ENCODE measurements at regions not wholly inside any gene's neighbourhood (a gene's known extent, or its start where the extent isn't known, plus 50 kb on each side); places are given as distances from the start of the nearest gene placed in this dataset.

DNA sequence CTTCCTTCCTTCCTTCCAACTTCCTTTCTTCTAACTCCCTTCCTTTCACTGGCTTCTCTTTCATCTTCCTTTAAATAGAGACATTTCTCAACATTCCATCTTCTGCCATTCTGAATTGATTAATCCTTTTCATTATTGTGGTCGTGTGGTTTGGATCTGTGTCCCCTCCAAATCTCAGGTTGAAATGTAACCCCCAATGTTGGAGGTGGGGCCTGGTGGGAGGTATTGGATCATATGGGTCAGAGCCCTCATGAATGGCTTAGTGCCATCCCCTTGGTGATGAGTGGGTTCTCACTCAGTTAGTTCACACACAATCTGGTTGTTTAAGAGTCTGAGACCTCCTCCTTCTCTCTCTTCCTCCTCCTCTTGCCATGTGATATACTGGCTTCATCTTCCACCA is 130.9 kb upstream of the SV2C start:
- DNase-seq, result no peak
- TF ChIP-seq, protein P1, sequence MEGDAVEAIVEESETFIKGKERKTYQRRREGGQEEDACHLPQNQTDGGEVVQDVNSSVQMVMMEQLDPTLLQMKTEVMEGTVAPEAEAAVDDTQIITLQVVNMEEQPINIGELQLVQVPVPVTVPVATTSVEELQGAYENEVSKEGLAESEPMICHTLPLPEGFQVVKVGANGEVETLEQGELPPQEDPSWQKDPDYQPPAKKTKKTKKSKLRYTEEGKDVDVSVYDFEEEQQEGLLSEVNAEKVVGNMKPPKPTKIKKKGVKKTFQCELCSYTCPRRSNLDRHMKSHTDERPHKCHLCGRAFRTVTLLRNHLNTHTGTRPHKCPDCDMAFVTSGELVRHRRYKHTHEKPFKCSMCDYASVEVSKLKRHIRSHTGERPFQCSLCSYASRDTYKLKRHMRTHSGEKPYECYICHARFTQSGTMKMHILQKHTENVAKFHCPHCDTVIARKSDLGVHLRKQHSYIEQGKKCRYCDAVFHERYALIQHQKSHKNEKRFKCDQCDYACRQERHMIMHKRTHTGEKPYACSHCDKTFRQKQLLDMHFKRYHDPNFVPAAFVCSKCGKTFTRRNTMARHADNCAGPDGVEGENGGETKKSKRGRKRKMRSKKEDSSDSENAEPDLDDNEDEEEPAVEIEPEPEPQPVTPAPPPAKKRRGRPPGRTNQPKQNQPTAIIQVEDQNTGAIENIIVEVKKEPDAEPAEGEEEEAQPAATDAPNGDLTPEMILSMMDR (IDR thresholded peaks at IDR 0.05; ENCODE audit: low read depth, low read length, missing control alignments), result no peak
- in situ Hi-C loops (cut with HindIII; ENCODE audit: low pct_ligation_motif_present, low sequenced_read_pairs), result no loop called here

GRCh38 chr5:75951716-75952115 is 131.5 kb upstream of the SV2C start:
- TF ChIP-seq, protein P1 (IDR thresholded peaks at IDR 0.05; ENCODE audit: low read depth, low read length, missing control alignments), result no peak
- in situ Hi-C loops (cut with HindIII; ENCODE audit: low pct_ligation_motif_present, low sequenced_read_pairs), result no loop called here

More for the DNA sequence above, 130.9 kb upstream of the SV2C start:
- no peak overlapping the region for H3K27ac ChIP-seq
- no peak overlapping the region for H3K4me3 ChIP-seq (ENCODE audit: low read depth, low read length)
- no peaks in the 10 kb centered on the region for H3K27me3 ChIP-seq (replicated peaks)
- H3K36me3 ChIP-seq (replicated peaks), result no peaks in the 10 kb centered on the region

DNA sequence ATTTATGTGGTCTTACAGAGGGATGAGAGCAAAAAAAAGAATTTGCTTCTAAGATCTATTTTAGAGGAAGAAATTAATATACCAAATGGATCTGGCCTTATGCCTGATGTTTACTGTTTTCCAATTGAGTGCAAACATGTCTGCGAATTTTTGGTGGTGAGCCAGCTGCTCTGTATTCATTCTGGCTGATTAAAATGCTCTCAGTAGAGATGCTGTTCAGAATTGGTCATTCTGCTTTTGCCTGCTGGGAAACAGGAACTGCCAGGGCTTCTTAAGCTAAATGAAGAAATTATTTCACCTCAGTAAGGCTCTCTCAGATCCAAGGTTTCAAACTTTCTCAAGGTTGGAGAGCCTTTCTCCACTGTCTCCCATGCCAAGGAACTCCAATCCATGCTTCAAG is 132.0 kb upstream of the SV2C start:
- TF ChIP-seq, protein P1 (IDR thresholded peaks at IDR 0.05; ENCODE audit: low read depth, low read length, missing control alignments), result no peak
- H3K4me3 ChIP-seq (ENCODE audit: low read depth, low read length), result no peak overlapping the region
- no peak overlapping the region for H3K27ac ChIP-seq
- in situ Hi-C loops (cut with HindIII; ENCODE audit: low pct_ligation_motif_present, low sequenced_read_pairs), result no loop called here
- no peaks in the 10 kb centered on the region for H3K27me3 ChIP-seq (replicated peaks)
- H3K36me3 ChIP-seq (replicated peaks), result no peaks in the 10 kb centered on the region
- DNase-seq, result no peak

More at GRCh38 chr5:75951716-75952115, 131.5 kb upstream of the SV2C start:
- DNase-seq, result no peak
- Histone ChIP-seq H3K36me3 (replicated peaks) (no peaks in the 10 kb centered on the region), H3K27ac (no peak overlapping the region), H3K27me3 (replicated peaks) (no peaks in the 10 kb centered on the region), H3K4me3 (ENCODE audit: low read depth, low read length) (no peak overlapping the region)

GRCh38 chr5:75948438-75948837 is 134.7 kb upstream of the SV2C start:
- in situ Hi-C loops (cut with HindIII; ENCODE audit: low pct_ligation_motif_present, low sequenced_read_pairs), result no loop called here
- DNase-seq, result no peak
- TF ChIP-seq, protein P1 (IDR thresholded peaks at IDR 0.05; ENCODE audit: low read depth, low read length, missing control alignments), result no peak
- no peak overlapping the region for H3K27ac ChIP-seq
- no peaks in the 10 kb centered on the region for H3K27me3 ChIP-seq (replicated peaks)
- H3K4me3 ChIP-seq (ENCODE audit: low read depth, low read length), result no peak overlapping the region
- H3K36me3 ChIP-seq (replicated peaks), result no peaks in the 10 kb centered on the region

- Histone ChIP-seq H3K27me3 (replicated peaks) (no peaks in the 10 kb centered on the region), H3K4me3 (ENCODE audit: low read depth, low read length) (no peak overlapping the region), H3K27ac (no peak overlapping the region), H3K36me3 (replicated peaks) (no peaks in the 10 kb centered on the region)
- in situ Hi-C loops (cut with HindIII; ENCODE audit: low pct_ligation_motif_present, low sequenced_read_pairs), result no loop called here
- TF ChIP-seq, protein P1 (IDR thresholded peaks at IDR 0.05; ENCODE audit: low read depth, low read length, missing control alignments), result no peak
- no peak for DNase-seq
Measured at GRCh38 chr5:75940418-75940817, 142.8 kb upstream of the SV2C start.

GRCh38 chr5:75935572-75935971 is 147.6 kb upstream of the SV2C start:
- in situ Hi-C loops (cut with HindIII; ENCODE audit: low pct_ligation_motif_present, low sequenced_read_pairs), result no loop called here
- H3K4me3 ChIP-seq (ENCODE audit: low read depth, low read length), result no peak overlapping the region
- TF ChIP-seq, protein P1 (IDR thresholded peaks at IDR 0.05; ENCODE audit: low read depth, low read length, missing control alignments), result no peak
- no peaks in the 10 kb centered on the region for H3K27me3 ChIP-seq (replicated peaks)
- no peak overlapping the region for H3K27ac ChIP-seq
- H3K36me3 ChIP-seq (replicated peaks), result no peaks in the 10 kb centered on the region
- DNase-seq, result no peak
